Loucy (cell line): ENCODE measurements at regions not wholly inside any gene's neighbourhood (a gene's known extent, or its start where the extent isn't known, plus 50 kb on each side); places are given as distances from the start of the nearest gene placed in this dataset.

Experiments
- H2AFZ ChIP-seq: fragments of 200-600 bp; sonication (generic); 2 replicates; pipeline ENCODE4 v1.6.0; 2016; ENCODE audit warnings: antibody characterized with exemption, mild to moderate bottlenecking, low read length, moderate library complexity
- H3F3A ChIP-seq: fragments of 200-600 bp; 2 replicates; pipeline ENCODE4 v1.6.0; 2016; ENCODE audit warnings: antibody characterized with exemption, low read depth, mild to moderate bottlenecking
- H3K27me3 ChIP-seq: fragments of 200-600 bp; sonication (generic); 2 replicates; pipeline ENCODE4 v1.6.1; 2014; ENCODE audit warnings: low read length, mild to moderate bottlenecking; ENCODE audit not compliant: insufficient read depth, poor library complexity, severe bottlenecking
- H3K36me3 ChIP-seq: fragments of 200-600 bp; sonication (generic); 2 replicates; pipeline ENCODE4 v1.6.1; 2016; ENCODE audit warnings: low read length; ENCODE audit not compliant: insufficient read depth
- H3K4me1 ChIP-seq: fragments of 200-600 bp; sonication (generic); 2 replicates; pipeline ENCODE4 v1.5.1; 2014; ENCODE audit warnings: low read length, mild to moderate bottlenecking; ENCODE audit not compliant: insufficient read depth, poor library complexity, severe bottlenecking
- H3K4me2 ChIP-seq: fragments of 200-600 bp; sonication (generic); 2 replicates; pipeline ENCODE4 v1.6.0; 2014; ENCODE audit warnings: antibody characterized with exemption, low read length, low read depth, mild to moderate bottlenecking; ENCODE audit not compliant: poor library complexity, severe bottlenecking
- H3K4me3 ChIP-seq: fragments of 200-600 bp; sonication (generic); 2 replicates; pipeline ENCODE4 v1.5.1; 2014; ENCODE audit warnings: low read length, mild to moderate bottlenecking, mixed read lengths; ENCODE audit not compliant: poor library complexity, severe bottlenecking
- H3K79me2 ChIP-seq: fragments of 200-600 bp; sonication (generic); 2 replicates; pipeline ENCODE4 v1.6.1; 2014; ENCODE audit warnings: low read length; ENCODE audit not compliant: insufficient read depth
- H3K9ac ChIP-seq: fragments of 200-600 bp; sonication (generic); 2 replicates; pipeline ENCODE4 v1.6.0; 2014; ENCODE audit warnings: mild to moderate bottlenecking, low read depth, low read length, moderate library complexity; ENCODE audit not compliant: poor library complexity, severe bottlenecking
- H3K9me2 ChIP-seq: fragments of 200-600 bp; sonication (generic); replicated peaks from 2 replicates; pipeline ENCODE4 v1.6.1; 2016; ENCODE audit warnings: low read depth, low read length, mixed read lengths
- H3K9me3 ChIP-seq: fragments of 200-600 bp; sonication (generic); 2 replicates; pipeline ENCODE4 v1.6.1; 2014; ENCODE audit warnings: mild to moderate bottlenecking, antibody characterized with exemption, low read length, low read depth; ENCODE audit not compliant: insufficient read depth
- H4K20me1 ChIP-seq: fragments of 200-600 bp; sonication (generic); 2 replicates; pipeline ENCODE4 v1.6.0; 2014; ENCODE audit warnings: antibody characterized with exemption, low read length, mild to moderate bottlenecking; ENCODE audit not compliant: insufficient read depth, poor library complexity, severe bottlenecking
- EZH2phosphoT487 ChIP-seq: fragments of 200-600 bp; IDR thresholded peaks from 2 replicates; pipeline ENCODE4 v1.6.1; 2018; ENCODE audit warnings: antibody characterized with exemption, mild to moderate bottlenecking, moderate library complexity, borderline replicate concordance
- TF ChIP-seq, protein P1 (sequence below): fragments of 200-600 bp; sonication (generic); conservative IDR thresholded peaks from 2 replicates; pipeline ENCODE4 v1.5.1; 2014; ENCODE audit warnings: mild to moderate bottlenecking, antibody characterized with exemption, low read length

DNA sequence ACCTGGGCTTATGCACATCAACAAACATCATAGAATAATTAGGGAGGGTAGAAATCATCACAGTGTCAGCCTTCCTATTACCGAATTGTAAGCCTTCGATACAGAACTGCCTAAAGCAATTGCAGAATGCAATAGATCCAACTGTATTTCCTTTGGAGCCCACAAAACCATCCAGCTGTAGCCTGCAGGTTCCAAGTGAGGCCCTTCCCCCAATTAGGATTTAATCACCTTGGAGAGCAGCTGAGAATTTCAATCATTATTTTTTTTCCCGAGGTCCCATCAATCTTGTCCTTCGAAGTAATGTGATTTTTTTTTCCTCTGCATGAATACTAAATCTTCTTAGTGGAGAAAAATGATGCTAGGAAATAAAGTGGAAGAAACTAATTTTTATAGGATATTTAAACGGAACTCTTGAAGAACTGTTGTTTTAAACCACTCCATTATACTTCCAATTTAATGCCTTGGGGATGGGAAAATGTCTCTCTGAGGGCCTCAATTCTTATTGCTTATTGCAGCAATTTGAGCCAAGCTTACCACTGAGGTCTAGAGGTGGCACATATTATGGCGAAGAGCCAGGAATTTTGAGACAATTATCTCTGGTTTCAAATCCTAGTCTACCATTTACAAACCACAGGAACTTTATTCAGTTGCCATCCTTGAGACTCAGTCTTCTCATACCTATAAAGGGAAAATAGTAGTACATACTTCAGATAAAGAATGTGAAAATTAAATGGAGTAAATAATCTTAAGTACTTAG is 953.4 kb upstream of the IGFBP7 start:
- Histone ChIP-seq H3K4me3 (no peak overlapping the region), H3K9me2 (no peaks in the 10 kb centered on the region), H3K36me3 (no peaks in the 10 kb centered on the region), H3F3A (no peaks in the 10 kb centered on the region), H3K4me2 (no peak overlapping the region), H3K79me2 (no peaks in the 10 kb centered on the region), H3K9ac (no peak overlapping the region), H3K9me3 (no peaks in the 10 kb centered on the region), H3K27me3 (no peaks in the 10 kb centered on the region), H2AFZ (no peak overlapping the region), H4K20me1 (no peaks in the 10 kb centered on the region), H3K4me1 (no peaks in the 10 kb centered on the region)
- TF ChIP-seq, protein P1, sequence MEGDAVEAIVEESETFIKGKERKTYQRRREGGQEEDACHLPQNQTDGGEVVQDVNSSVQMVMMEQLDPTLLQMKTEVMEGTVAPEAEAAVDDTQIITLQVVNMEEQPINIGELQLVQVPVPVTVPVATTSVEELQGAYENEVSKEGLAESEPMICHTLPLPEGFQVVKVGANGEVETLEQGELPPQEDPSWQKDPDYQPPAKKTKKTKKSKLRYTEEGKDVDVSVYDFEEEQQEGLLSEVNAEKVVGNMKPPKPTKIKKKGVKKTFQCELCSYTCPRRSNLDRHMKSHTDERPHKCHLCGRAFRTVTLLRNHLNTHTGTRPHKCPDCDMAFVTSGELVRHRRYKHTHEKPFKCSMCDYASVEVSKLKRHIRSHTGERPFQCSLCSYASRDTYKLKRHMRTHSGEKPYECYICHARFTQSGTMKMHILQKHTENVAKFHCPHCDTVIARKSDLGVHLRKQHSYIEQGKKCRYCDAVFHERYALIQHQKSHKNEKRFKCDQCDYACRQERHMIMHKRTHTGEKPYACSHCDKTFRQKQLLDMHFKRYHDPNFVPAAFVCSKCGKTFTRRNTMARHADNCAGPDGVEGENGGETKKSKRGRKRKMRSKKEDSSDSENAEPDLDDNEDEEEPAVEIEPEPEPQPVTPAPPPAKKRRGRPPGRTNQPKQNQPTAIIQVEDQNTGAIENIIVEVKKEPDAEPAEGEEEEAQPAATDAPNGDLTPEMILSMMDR, result no peak
- TF ChIP-seq EZH2phosphoT487, result no peak

DNA sequence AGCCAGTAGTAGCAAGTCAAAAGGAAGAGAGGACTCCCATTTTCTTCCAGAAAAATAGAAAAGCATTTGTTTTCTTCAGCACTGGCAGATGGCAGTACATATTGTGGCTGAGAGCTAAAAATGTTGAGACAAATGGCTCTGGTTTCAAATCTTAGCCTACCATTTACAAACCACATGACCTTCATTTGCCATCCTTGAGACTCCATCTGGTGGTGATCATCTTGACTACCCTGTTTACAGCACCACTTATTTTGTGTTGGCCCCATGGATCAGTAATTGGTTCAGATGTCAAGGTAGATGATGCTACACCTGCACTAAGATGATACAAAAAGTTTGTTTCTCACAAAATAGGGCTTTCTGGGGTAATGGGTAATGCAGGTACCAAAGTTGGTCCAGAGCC is 951.8 kb upstream of the IGFBP7 start:
- TF ChIP-seq EZH2phosphoT487, result no peak
- TF ChIP-seq, protein P1, result no peak
- no peak overlapping the region for H3K4me3 ChIP-seq
- H3K27me3 ChIP-seq, result no peaks in the 10 kb centered on the region
- no peak overlapping the region for H2AFZ ChIP-seq
- H3K79me2 ChIP-seq, result no peaks in the 10 kb centered on the region
- H3F3A ChIP-seq, result no peaks in the 10 kb centered on the region
- no peaks in the 10 kb centered on the region for H3K9me3 ChIP-seq
- no peak overlapping the region for H3K4me2 ChIP-seq
- H3K9ac ChIP-seq, result no peak overlapping the region
- H3K4me1 ChIP-seq, result no peaks in the 10 kb centered on the region
- no peaks in the 10 kb centered on the region for H3K36me3 ChIP-seq
- H3K9me2 ChIP-seq, result no peaks in the 10 kb centered on the region
- no peaks in the 10 kb centered on the region for H4K20me1 ChIP-seq

DNA sequence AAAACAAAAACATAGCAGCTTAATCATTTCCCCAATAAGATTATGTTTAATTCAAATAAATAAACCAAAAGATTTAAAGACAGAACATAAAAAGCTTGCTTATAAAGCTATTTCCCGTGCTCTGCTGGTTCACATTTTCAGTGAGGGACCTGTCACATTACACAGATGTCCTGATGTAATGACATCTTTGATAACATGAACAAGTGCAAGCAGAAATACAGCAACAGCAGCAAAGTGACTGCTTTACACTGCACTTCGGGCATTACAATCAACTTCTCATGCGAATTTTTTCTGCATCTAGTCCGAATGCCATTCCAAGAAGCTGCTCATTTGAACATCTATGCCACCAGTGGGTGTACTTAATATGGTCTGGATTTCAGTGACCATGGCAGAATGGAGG is 940.3 kb upstream of the IGFBP7 start:
- no peaks in the 10 kb centered on the region for H3K36me3 ChIP-seq
- no peak overlapping the region for H3K9ac ChIP-seq
- no peak overlapping the region for H3K4me3 ChIP-seq
- H3K79me2 ChIP-seq, result no peaks in the 10 kb centered on the region
- H3K9me3 ChIP-seq, result no peaks in the 10 kb centered on the region
- no peaks in the 10 kb centered on the region for H4K20me1 ChIP-seq
- H3K4me2 ChIP-seq, result no peak overlapping the region
- H2AFZ ChIP-seq, result no peak overlapping the region
- no peaks in the 10 kb centered on the region for H3F3A ChIP-seq
- no peaks in the 10 kb centered on the region for H3K4me1 ChIP-seq
- H3K9me2 ChIP-seq, result no peaks in the 10 kb centered on the region
- TF ChIP-seq, protein P1, result no peak
- TF ChIP-seq EZH2phosphoT487, result no peak
- no peaks in the 10 kb centered on the region for H3K27me3 ChIP-seq
